Calu3 (cell line): ENCODE measurements at regions not wholly inside any gene's neighbourhood (a gene's known extent, or its start where the extent isn't known, plus 50 kb on each side); places are given as distances from the start of the nearest gene placed in this dataset.

Experiments
- BruUV-seq: library from RNA; stranded (reverse); fragments of 400-500 nt; replicated peaks from 2 replicates; lab custom pipeline; 2021; lab: Mats Ljungman, UMichigan
- CTCF ChIA-PET: fragments of 300-600 bp; sonication (Branson Sonifier 250); formaldehyde crosslinking; loops from one replicate; lab custom pipeline; 2022; ENCODE audit warnings: antibody characterized with exemption; lab: Charles Lee
- DNase-seq: peaks from one replicate; pipeline ENCODE4 v3.0.0; 2022
- H3K27ac Mint-ChIP-seq: one replicate; pipeline ENCODE4 v1.8.0; 2022; ENCODE audit warnings: mixed read lengths; ENCODE audit not compliant: unreplicated experiment
- H3K27me3 Mint-ChIP-seq: one replicate; pipeline ENCODE4 v1.8.0; 2022; ENCODE audit warnings: mixed read lengths; ENCODE audit not compliant: unreplicated experiment
- H3K36me3 Mint-ChIP-seq: one replicate; pipeline ENCODE4 v1.8.0; 2022; ENCODE audit warnings: mild to moderate bottlenecking, moderate library complexity, mixed read lengths; ENCODE audit not compliant: insufficient read depth, unreplicated experiment
- H3K4me1 Mint-ChIP-seq: one replicate; pipeline ENCODE4 v1.8.0; 2022; ENCODE audit warnings: mild to moderate bottlenecking, low read depth, mixed read lengths; ENCODE audit not compliant: unreplicated experiment
- H3K4me3 Mint-ChIP-seq: one replicate; pipeline ENCODE4 v1.8.0; 2022; ENCODE audit warnings: mild to moderate bottlenecking, low read depth, moderate library complexity, mixed read lengths; ENCODE audit not compliant: unreplicated experiment
- H3K9me3 Mint-ChIP-seq: one replicate; pipeline ENCODE4 v1.8.0; 2022; ENCODE audit warnings: low read depth, mixed read lengths; ENCODE audit not compliant: unreplicated experiment
- intact Hi-C: fragments of 100-400 bp; cut with micrococcal nuclease; formaldehyde crosslinking; loops from one replicate; pipeline ENCODE4 v1.10.0; 2022; ENCODE audit not compliant: unreplicated experiment
- TF ChIP-seq, protein P1 (sequence below): fragments of 200-600 bp; IDR thresholded peaks from one replicate; pipeline ENCODE4 v1.8.0; 2022; ENCODE audit warnings: antibody characterized with exemption; ENCODE audit not compliant: unreplicated experiment

- BruUV-seq, result no TSS peak
- H3K27me3 Mint-ChIP-seq, result no peaks in the 10 kb centered on the region
- H3K36me3 Mint-ChIP-seq, result no peaks in the 10 kb centered on the region
- no peak overlapping the region for H3K27ac Mint-ChIP-seq
- peaks cover 3% of the 10 kb centered on the region for H3K9me3 Mint-ChIP-seq
- no peaks in the 10 kb centered on the region for H3K4me1 Mint-ChIP-seq
- no peak for DNase-seq
- TF ChIP-seq, protein P1, sequence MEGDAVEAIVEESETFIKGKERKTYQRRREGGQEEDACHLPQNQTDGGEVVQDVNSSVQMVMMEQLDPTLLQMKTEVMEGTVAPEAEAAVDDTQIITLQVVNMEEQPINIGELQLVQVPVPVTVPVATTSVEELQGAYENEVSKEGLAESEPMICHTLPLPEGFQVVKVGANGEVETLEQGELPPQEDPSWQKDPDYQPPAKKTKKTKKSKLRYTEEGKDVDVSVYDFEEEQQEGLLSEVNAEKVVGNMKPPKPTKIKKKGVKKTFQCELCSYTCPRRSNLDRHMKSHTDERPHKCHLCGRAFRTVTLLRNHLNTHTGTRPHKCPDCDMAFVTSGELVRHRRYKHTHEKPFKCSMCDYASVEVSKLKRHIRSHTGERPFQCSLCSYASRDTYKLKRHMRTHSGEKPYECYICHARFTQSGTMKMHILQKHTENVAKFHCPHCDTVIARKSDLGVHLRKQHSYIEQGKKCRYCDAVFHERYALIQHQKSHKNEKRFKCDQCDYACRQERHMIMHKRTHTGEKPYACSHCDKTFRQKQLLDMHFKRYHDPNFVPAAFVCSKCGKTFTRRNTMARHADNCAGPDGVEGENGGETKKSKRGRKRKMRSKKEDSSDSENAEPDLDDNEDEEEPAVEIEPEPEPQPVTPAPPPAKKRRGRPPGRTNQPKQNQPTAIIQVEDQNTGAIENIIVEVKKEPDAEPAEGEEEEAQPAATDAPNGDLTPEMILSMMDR, result no peak
- no peak overlapping the region for H3K4me3 Mint-ChIP-seq
- CTCF ChIA-PET, result no interaction called here
- intact Hi-C loops, result no loop called here
Measured at GRCh38 chr2:14684516-14684915, 52.0 kb downstream of the LRATD1 start.

DNA sequence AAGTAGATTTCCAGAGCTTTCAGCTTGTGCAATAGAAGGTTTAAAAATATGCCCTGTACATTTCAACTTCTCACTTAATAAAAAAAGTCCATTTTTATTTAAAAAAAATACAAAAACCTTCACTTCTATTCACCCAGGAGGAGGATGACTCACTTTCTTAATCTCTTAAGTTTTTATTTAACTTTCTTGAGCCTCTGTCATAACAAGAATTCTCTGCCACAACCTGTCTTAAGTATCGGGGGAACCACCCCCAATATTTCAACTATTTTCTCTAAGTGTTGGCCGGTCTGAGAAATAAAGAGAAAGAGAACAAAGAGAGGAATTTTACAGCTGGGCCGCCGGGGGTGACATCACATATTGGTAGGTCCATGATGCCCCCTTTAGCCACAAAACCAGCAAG, 58.4 kb downstream of the LRATD1 start:
- TF ChIP-seq, protein P1, result no peak
- H3K9me3 Mint-ChIP-seq, result peaks cover 6% of the 10 kb centered on the region
- no peak overlapping the region for H3K4me3 Mint-ChIP-seq
- H3K27me3 Mint-ChIP-seq, result no peaks in the 10 kb centered on the region
- no peaks in the 10 kb centered on the region for H3K36me3 Mint-ChIP-seq
- CTCF ChIA-PET, result no interaction called here
- intact Hi-C loops, result no loop called here
- DNase-seq, result no peak
- H3K27ac Mint-ChIP-seq, result no peak overlapping the region
- H3K4me1 Mint-ChIP-seq, result no peaks in the 10 kb centered on the region
- no TSS peak for BruUV-seq

DNA sequence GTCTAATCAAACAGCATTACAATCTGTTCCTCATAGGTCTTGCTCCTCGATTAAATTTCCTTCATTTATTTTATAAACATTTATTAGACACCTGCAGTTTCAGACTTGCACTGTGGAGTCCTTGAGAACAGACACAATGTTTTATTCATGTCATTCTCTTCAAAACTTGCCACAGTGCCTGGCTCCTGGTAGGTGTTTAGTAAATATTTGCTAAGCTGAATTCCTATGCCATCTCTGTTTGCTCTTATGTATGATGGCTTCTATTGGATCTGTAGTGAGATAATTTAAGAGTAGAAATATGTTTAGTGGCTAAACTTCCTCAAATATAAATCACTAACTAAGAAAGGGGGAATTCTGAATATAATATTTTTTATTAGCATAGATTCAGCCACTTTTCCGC, 61.4 kb downstream of the LRATD1 start:
- no peaks in the 10 kb centered on the region for H3K36me3 Mint-ChIP-seq

GRCh38 chr2:14700753-14701152, 68.2 kb downstream of the LRATD1 start:
- Mint-ChIP-seq H3K4me1 (no peaks in the 10 kb centered on the region), H3K9me3 (peaks cover 2% of the 10 kb centered on the region), H3K36me3 (no peaks in the 10 kb centered on the region), H3K4me3 (no peak overlapping the region), H3K27me3 (no peaks in the 10 kb centered on the region), H3K27ac (no peak overlapping the region)
- no TSS peak for BruUV-seq
- TF ChIP-seq, protein P1, result no peak
- CTCF ChIA-PET, result no interaction called here
- DNase-seq, result no peak
- intact Hi-C loops, result no loop called here

More for the DNA sequence above, 61.4 kb downstream of the LRATD1 start:
- intact Hi-C loops, result no loop called here
- BruUV-seq, result no TSS peak
- Mint-ChIP-seq H3K27me3 (no peaks in the 10 kb centered on the region), H3K4me1 (no peaks in the 10 kb centered on the region), H3K4me3 (no peak overlapping the region), H3K9me3 (peaks cover 4% of the 10 kb centered on the region), H3K27ac (no peak overlapping the region)
- TF ChIP-seq, protein P1, result no peak
- CTCF ChIA-PET, result no interaction called here
- DNase-seq, result no peak
